ENCODE measurements at regions not wholly inside any gene's neighbourhood (a gene's known extent, or its start where the extent isn't known, plus 50 kb on each side); places are given as distances from the start of the nearest gene placed in this dataset.

DNA sequence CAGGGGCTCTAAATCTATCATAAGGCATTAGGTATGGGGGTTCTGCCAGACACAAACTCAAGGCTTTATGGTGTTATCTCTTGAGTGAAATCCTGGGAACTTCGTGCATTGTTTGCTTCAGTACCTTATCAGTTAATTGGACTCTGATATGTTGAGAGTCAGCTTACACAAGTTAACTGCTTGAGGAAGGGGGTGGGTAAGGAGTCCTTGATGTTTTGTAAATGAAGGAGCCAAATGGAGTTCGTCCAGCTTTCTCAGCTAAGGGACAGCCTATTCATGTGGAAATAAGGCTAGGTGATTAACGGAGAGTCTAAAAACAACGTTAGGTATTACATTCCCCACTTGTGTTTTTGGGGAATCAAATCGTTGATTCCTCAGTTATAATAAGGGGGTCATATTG, 157.4 kb downstream of the TRIM27 start:
- TF ChIP-seq, protein P1, sequence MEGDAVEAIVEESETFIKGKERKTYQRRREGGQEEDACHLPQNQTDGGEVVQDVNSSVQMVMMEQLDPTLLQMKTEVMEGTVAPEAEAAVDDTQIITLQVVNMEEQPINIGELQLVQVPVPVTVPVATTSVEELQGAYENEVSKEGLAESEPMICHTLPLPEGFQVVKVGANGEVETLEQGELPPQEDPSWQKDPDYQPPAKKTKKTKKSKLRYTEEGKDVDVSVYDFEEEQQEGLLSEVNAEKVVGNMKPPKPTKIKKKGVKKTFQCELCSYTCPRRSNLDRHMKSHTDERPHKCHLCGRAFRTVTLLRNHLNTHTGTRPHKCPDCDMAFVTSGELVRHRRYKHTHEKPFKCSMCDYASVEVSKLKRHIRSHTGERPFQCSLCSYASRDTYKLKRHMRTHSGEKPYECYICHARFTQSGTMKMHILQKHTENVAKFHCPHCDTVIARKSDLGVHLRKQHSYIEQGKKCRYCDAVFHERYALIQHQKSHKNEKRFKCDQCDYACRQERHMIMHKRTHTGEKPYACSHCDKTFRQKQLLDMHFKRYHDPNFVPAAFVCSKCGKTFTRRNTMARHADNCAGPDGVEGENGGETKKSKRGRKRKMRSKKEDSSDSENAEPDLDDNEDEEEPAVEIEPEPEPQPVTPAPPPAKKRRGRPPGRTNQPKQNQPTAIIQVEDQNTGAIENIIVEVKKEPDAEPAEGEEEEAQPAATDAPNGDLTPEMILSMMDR (IDR thresholded peaks at IDR 0.05; ENCODE audit: low read length), result no peak
- no peak for TF ChIP-seq EZH2 (optimal IDR thresholded peaks at IDR 0.05; ENCODE audit: low read depth, low read length)
